H9 (cell line): ENCODE measurements at regions not wholly inside any gene's neighbourhood (a gene's known extent, or its start where the extent isn't known, plus 50 kb on each side); places are given as distances from the start of the nearest gene placed in this dataset.

Source experiments
- DNase-seq: peaks from one replicate; pipeline ENCODE4 v3.0.0-alpha.2; 2017
- H2AFZ ChIP-seq: one replicate; pipeline ENCODE4 v1.6.1; 2013; ENCODE audit warnings: mild to moderate bottlenecking, low read length, control low read depth, moderate library complexity
- H2AK5ac ChIP-seq: 2 replicates; pipeline ENCODE4 v1.6.1; 2013; ENCODE audit warnings: low read length, control low read depth, mixed read lengths; ENCODE audit not compliant: insufficient read length
- H2BK120ac ChIP-seq: one replicate; pipeline ENCODE4 v1.6.1; 2013; ENCODE audit warnings: low read depth, mild to moderate bottlenecking, low read length, control low read depth, inconsistent platforms; ENCODE audit not compliant: poor library complexity, severe bottlenecking
- H2BK12ac ChIP-seq: 2 replicates; pipeline ENCODE4 v1.6.1; 2013; ENCODE audit warnings: low read length, control low read depth, mixed read lengths, low read depth; ENCODE audit not compliant: insufficient read length
- H2BK15ac ChIP-seq: 2 replicates; pipeline ENCODE4 v1.6.1; 2013; ENCODE audit warnings: low read depth, low read length, control low read depth
- H2BK20ac ChIP-seq: one replicate; pipeline ENCODE4 v1.6.1; 2013; ENCODE audit warnings: low read depth, mild to moderate bottlenecking, low read length, control low read depth, inconsistent platforms; ENCODE audit not compliant: poor library complexity, severe bottlenecking
- H2BK5ac ChIP-seq: 2 replicates; pipeline ENCODE4 v1.6.1; 2013; ENCODE audit warnings: low read length, control low read depth, mixed read lengths; ENCODE audit not compliant: insufficient read length
- H3K14ac ChIP-seq: 2 replicates; pipeline ENCODE4 v1.6.1; 2013; ENCODE audit warnings: low read length, control low read depth; ENCODE audit not compliant: insufficient read depth
- H3K18ac ChIP-seq: 2 replicates; pipeline ENCODE4 v1.6.1; 2013; ENCODE audit warnings: low read depth, mild to moderate bottlenecking, mixed read lengths, low read length, control low read depth; ENCODE audit not compliant: insufficient read length
- H3K23ac ChIP-seq: 2 replicates; pipeline ENCODE4 v1.6.1; 2013; ENCODE audit warnings: low read length, control low read depth, mixed read lengths, low read depth; ENCODE audit not compliant: insufficient read length
- H3K23me2 ChIP-seq: 2 replicates; pipeline ENCODE4 v1.6.1; 2013; ENCODE audit warnings: low read depth, mild to moderate bottlenecking, mixed read lengths, low read length, control low read depth; ENCODE audit not compliant: insufficient read length, poor library complexity, severe bottlenecking
- H3K27ac ChIP-seq: 2 replicates; pipeline ENCODE4 v1.5.1; 2013; ENCODE audit warnings: low read length, control low read depth, mixed read lengths, low read depth; ENCODE audit not compliant: insufficient read length
- H3K27me3 ChIP-seq: 2 replicates; pipeline ENCODE4 v1.6.1; 2013; ENCODE audit warnings: low read length, control low read depth, inconsistent platforms; ENCODE audit not compliant: insufficient read depth
- H3K4ac ChIP-seq: 2 replicates; pipeline ENCODE4 v1.6.1; 2013; ENCODE audit warnings: low read depth, mild to moderate bottlenecking, control low read depth, inconsistent platforms, low read length, moderate library complexity
- H3K4me1 ChIP-seq: 2 replicates; pipeline ENCODE4 v1.6.1; 2013; ENCODE audit warnings: low read length, control low read depth, inconsistent platforms; ENCODE audit not compliant: insufficient read depth
- H3K4me2 ChIP-seq: 2 replicates; pipeline ENCODE4 v1.6.1; 2013; ENCODE audit warnings: low read length, control low read depth, mixed read lengths; ENCODE audit not compliant: insufficient read length, insufficient read depth
- H3K56ac ChIP-seq: 2 replicates; pipeline ENCODE4 v1.6.1; 2013; ENCODE audit warnings: low read depth, mild to moderate bottlenecking, mixed read lengths, low read length, control low read depth; ENCODE audit not compliant: insufficient read length
- H3K79me1 ChIP-seq: 2 replicates; pipeline ENCODE4 v1.6.1; 2013; ENCODE audit warnings: low read depth, mild to moderate bottlenecking, moderate library complexity, low read length, control low read depth, inconsistent platforms; ENCODE audit not compliant: insufficient read depth, poor library complexity, severe bottlenecking
- H3K79me2 ChIP-seq: 2 replicates; pipeline ENCODE4 v1.6.1; 2013; ENCODE audit warnings: low read length, control low read depth, inconsistent platforms; ENCODE audit not compliant: insufficient read depth
- H3K9ac ChIP-seq: 2 replicates; pipeline ENCODE4 v1.6.1; 2013; ENCODE audit warnings: low read length, control low read depth, mixed read lengths; ENCODE audit not compliant: insufficient read length; ENCODE audit errors: extremely low read depth
- H3K9me3 ChIP-seq: one replicate; pipeline ENCODE4 v1.6.1; 2013; ENCODE audit warnings: low read depth, low read length, inconsistent platforms; ENCODE audit not compliant: control insufficient read depth
- H3T11ph ChIP-seq: one replicate; pipeline ENCODE4 v1.6.1; 2013; ENCODE audit warnings: mild to moderate bottlenecking, low read length, control low read depth, inconsistent platforms
- H4K20me1 ChIP-seq: one replicate; pipeline ENCODE4 v1.6.1; 2013; ENCODE audit not compliant: control insufficient read depth, insufficient read length, insufficient read depth
- H4K5ac ChIP-seq: 2 replicates; pipeline ENCODE4 v1.6.1; 2013; ENCODE audit warnings: low read depth, mild to moderate bottlenecking, mixed read lengths, low read length, control low read depth; ENCODE audit not compliant: insufficient read length
- H4K8ac ChIP-seq: replicated peaks from 2 replicates; pipeline ENCODE4 v1.6.1; 2013; ENCODE audit warnings: low read length, control low read depth, mixed read lengths, low read depth; ENCODE audit not compliant: insufficient read length
- H4K91ac ChIP-seq: 2 replicates; pipeline ENCODE4 v1.6.1; 2013; ENCODE audit warnings: low read depth, mild to moderate bottlenecking, moderate library complexity, mixed read lengths, low read length, control low read depth; ENCODE audit not compliant: insufficient read length
- H3K27ac Mint-ChIP-seq, 3 experiments: 2 replicates in 2 of 3; 3 replicates in 1 of 3; pipeline ENCODE4 v1.8.0; 2020 to 2021; ENCODE audit warnings: mixed read lengths in 3 of 3, mild to moderate bottlenecking in 1 of 3, moderate library complexity in 1 of 3
- H3K27me3 Mint-ChIP-seq: 2 replicates; pipeline ENCODE4 v1.8.0; 2021; ENCODE audit warnings: low read depth, mild to moderate bottlenecking, moderate library complexity, mixed read lengths
- H3K36me3 Mint-ChIP-seq, 3 experiments: 2 replicates in 2 of 3; 3 replicates in 1 of 3; pipeline ENCODE4 v1.8.0; 2020 to 2021; ENCODE audit warnings: low read depth in 3 of 3, mixed read lengths in 3 of 3; ENCODE audit not compliant: insufficient read depth in 1 of 3
- H3K4me1 Mint-ChIP-seq, 2 experiments: 2 replicates each; pipeline ENCODE4 v1.8.0; 2020; ENCODE audit warnings: mixed read lengths in 2 of 2
- H3K4me3 Mint-ChIP-seq, 2 experiments: 2 replicates in 1 of 2; 3 replicates in 1 of 2; pipeline ENCODE4 v1.8.0; 2020 to 2021; ENCODE audit warnings: mild to moderate bottlenecking in 2 of 2, mixed read lengths in 2 of 2, moderate library complexity in 1 of 2
- H3K9me3 Mint-ChIP-seq, 2 experiments: 2 replicates in 1 of 2; 3 replicates in 1 of 2; pipeline ENCODE4 v1.8.0; 2020; ENCODE audit warnings: mild to moderate bottlenecking in 2 of 2, mixed read lengths in 2 of 2, moderate library complexity in 1 of 2
- CTCF ChIP-seq: fragments of 200-600 bp; sonication (generic); conservative IDR thresholded peaks from 3 replicates; pipeline ENCODE4 v1.8.0; 2021; ENCODE audit warnings: antibody characterized with exemption, mild to moderate bottlenecking
- WGBS: extraction: QIAGEN DNeasy Blood & Tissue Kit; methylation state at CpG from one replicate; pipeline ENCODE4 v1.1.7; 2013; ENCODE audit warnings: missing lambda C conversion rate, low lambda C conversion rate, mixed read lengths; ENCODE audit not compliant: insufficient read length; ENCODE audit errors: extremely low coverage; 5-methylcytosine and 5-hydroxymethylcytosine counted together

DNA sequence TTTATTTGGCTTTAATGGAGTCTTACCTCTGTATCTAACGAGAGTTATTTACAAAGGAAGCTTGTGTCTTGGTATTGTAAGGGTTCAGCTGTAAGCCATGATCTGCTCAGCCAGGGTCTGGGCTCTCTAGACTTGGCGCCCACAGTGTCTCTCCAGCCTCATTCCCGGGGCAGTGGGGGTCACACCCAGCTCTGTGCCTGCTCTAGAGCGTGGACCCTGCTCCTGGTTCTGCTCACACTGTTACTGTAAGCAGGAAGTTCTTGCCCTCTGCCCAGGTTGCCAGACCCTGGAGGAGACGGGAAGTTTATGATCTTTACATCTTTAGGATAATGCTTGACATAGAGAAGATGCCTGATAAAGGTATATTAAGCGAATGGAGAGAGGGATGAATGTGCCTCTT lies 235.7 kb downstream of the PTTG2 start:
- no peak overlapping the region for H3K4me3 Mint-ChIP-seq
- H3K36me3 Mint-ChIP-seq: peaks cover 0 to 9% (median 6%) of the 10 kb centered on the region in 3 experiments; a peak in 2 of 7 replicates

More for the DNA sequence above, 235.7 kb downstream of the PTTG2 start:
- Histone ChIP-seq H3T11ph (no peak overlapping the region), H3K79me1 (no peaks in the 10 kb centered on the region), H3K27ac (no peak overlapping the region), H4K5ac (no peak overlapping the region), H2BK12ac (no peak overlapping the region), H3K4me2 (no peak overlapping the region), H3K23ac (no peak overlapping the region), H3K9ac (no peak overlapping the region), H4K91ac (no peak overlapping the region), H3K56ac (no peak overlapping the region), H4K8ac (no peak overlapping the region), H2AK5ac (no peak overlapping the region), H2BK5ac (no peak overlapping the region), H3K4me1 (no peaks in the 10 kb centered on the region), H3K27me3 (no peaks in the 10 kb centered on the region), H3K9me3 (no peaks in the 10 kb centered on the region), H3K23me2 (no peaks in the 10 kb centered on the region), H2AFZ (no peak overlapping the region), H3K4ac (no peak overlapping the region), H2BK15ac (no peak overlapping the region), H2BK120ac (no peak overlapping the region), H3K14ac (no peak overlapping the region), H3K79me2 (no peaks in the 10 kb centered on the region), H4K20me1 (no peaks in the 10 kb centered on the region), H2BK20ac (no peak overlapping the region), H3K18ac (no peak overlapping the region)
- no peak overlapping the region; a peak in 1 of 7 replicates for H3K27ac Mint-ChIP-seq
- no peak for TF ChIP-seq CTCF
- H3K27me3 Mint-ChIP-seq: peaks cover 3% of the 10 kb centered on the region
- WGBS: no CpG with 5 or more reads among the region's 6 CpGs
- no peak for DNase-seq
- no peaks in the 10 kb centered on the region for H3K4me1 Mint-ChIP-seq
- peaks cover 5 to 11% of the 10 kb centered on the region in 2 experiments; a peak in 2 of 5 replicates for H3K9me3 Mint-ChIP-seq
